ENCODE measurements at regions not wholly inside any gene's neighbourhood (a gene's known extent, or its start where the extent isn't known, plus 50 kb on each side); places are given as distances from the start of the nearest gene placed in this dataset.

DNA sequence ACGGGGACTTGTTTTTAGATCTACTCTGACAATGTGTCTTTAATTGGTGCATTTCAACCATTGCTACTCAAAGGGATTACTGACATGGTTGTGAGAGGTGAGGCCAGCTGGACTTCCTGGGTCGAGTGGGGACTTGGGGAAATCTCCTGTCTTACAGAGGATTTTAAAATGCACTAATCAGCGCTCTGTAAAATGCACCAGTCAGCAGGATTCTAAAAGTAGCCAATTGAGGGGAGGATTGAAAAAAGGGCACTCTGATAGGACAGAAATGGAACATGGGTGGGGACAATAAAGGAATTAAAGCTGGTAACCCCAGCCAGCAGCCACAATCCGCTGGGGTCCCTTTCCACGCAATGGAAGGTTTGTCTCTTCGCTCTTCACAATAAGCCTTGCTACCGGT is 122.5 kb upstream of the SNRPN start:
- TF ChIP-seq, protein P1, sequence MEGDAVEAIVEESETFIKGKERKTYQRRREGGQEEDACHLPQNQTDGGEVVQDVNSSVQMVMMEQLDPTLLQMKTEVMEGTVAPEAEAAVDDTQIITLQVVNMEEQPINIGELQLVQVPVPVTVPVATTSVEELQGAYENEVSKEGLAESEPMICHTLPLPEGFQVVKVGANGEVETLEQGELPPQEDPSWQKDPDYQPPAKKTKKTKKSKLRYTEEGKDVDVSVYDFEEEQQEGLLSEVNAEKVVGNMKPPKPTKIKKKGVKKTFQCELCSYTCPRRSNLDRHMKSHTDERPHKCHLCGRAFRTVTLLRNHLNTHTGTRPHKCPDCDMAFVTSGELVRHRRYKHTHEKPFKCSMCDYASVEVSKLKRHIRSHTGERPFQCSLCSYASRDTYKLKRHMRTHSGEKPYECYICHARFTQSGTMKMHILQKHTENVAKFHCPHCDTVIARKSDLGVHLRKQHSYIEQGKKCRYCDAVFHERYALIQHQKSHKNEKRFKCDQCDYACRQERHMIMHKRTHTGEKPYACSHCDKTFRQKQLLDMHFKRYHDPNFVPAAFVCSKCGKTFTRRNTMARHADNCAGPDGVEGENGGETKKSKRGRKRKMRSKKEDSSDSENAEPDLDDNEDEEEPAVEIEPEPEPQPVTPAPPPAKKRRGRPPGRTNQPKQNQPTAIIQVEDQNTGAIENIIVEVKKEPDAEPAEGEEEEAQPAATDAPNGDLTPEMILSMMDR (IDR thresholded peaks at IDR 0.05; ENCODE audit: insufficient read depth, low read depth, low read length): no peak
- TF ChIP-seq EZH2 (IDR thresholded peaks at IDR 0.05; ENCODE audit: insufficient read depth, low read length): no peak
